ENCODE measurements at regions not wholly inside any gene's neighbourhood (a gene's known extent, or its start where the extent isn't known, plus 50 kb on each side); places are given as distances from the start of the nearest gene placed in this dataset.

- no peak for DNase-seq (ENCODE audit: extremely low spot score)
- TF ChIP-seq SP1 (IDR thresholded peaks at IDR 0.05) (no peak), FOXK2 (IDR thresholded peaks at IDR 0.05) (no peak), HDGF (IDR thresholded peaks at IDR 0.05; ENCODE audit: borderline replicate concordance) (no peak), ARNT (IDR thresholded peaks at IDR 0.05) (no peak), NFRKB (IDR thresholded peaks at IDR 0.05) (no peak), TARDBP (IDR thresholded peaks at IDR 0.05) (no peak), BHLHE40 (IDR thresholded peaks at IDR 0.05; ENCODE audit: borderline replicate concordance) (no peak), FOXM1 (IDR thresholded peaks at IDR 0.05; ENCODE audit: borderline replicate concordance) (no peak), ZNF384 (IDR thresholded peaks at IDR 0.05) (no peak), L3MBTL2 (conservative IDR thresholded peaks at IDR 0.05) (no peak), ELF4 (IDR thresholded peaks at IDR 0.05) (no peak), SUZ12 (IDR thresholded peaks at IDR 0.05) (no peak), LEF1 (IDR thresholded peaks at IDR 0.05; ENCODE audit: borderline replicate concordance) (no peak), CTBP1 (IDR thresholded peaks at IDR 0.05; ENCODE audit: borderline replicate concordance) (no peak), PKNOX1 (IDR thresholded peaks at IDR 0.05) (no peak), FOXA1 (IDR thresholded peaks at IDR 0.05) (no peak)
- CTCF ChIA-PET, result no interaction called here
- POLR2A ChIA-PET, result no interaction called here
Observed at GRCh38 chr14:55936691-55937090, 181.5 kb upstream of the PELI2 start.

- CTCF ChIA-PET, result no interaction called here
- POLR2A ChIA-PET, result interaction anchor here (0.6 kb wide), 1 partner anchor 279 kb away, joined by 3 read pairs; no protein-coding TSS in a partner anchor
- no peak for DNase-seq (ENCODE audit: extremely low spot score)
- no peak for TF ChIP-seq FOXK2 (IDR thresholded peaks at IDR 0.05)
Observed at GRCh38 chr14:55938249-55938791, 179.9 kb upstream of the PELI2 start.

- ChIA-PET CTCF (no interaction called here), POLR2A (no interaction called here)
- TF ChIP-seq FOXA1 (IDR thresholded peaks at IDR 0.05), result no peak
- TF ChIP-seq PKNOX1 (IDR thresholded peaks at IDR 0.05), result no peak
- TF ChIP-seq SUZ12 (IDR thresholded peaks at IDR 0.05), result no peak
- TF ChIP-seq FOXK2 (IDR thresholded peaks at IDR 0.05), result no peak
- TF ChIP-seq LEF1 (IDR thresholded peaks at IDR 0.05; ENCODE audit: borderline replicate concordance), result no peak
- TF ChIP-seq L3MBTL2 (conservative IDR thresholded peaks at IDR 0.05), result no peak
- no peak for TF ChIP-seq SP1 (IDR thresholded peaks at IDR 0.05)
- TF ChIP-seq FOXM1 (IDR thresholded peaks at IDR 0.05; ENCODE audit: borderline replicate concordance), result no peak
- TF ChIP-seq ARNT (IDR thresholded peaks at IDR 0.05), result no peak
- DNase-seq (ENCODE audit: extremely low spot score), result no peak
Observed at GRCh38 chr14:55942076-55942654, 176.0 kb upstream of the PELI2 start.

- TF ChIP-seq LEF1 (IDR thresholded peaks at IDR 0.05; ENCODE audit: borderline replicate concordance), result no peak
- no peak for TF ChIP-seq CTBP1 (IDR thresholded peaks at IDR 0.05; ENCODE audit: borderline replicate concordance)
- TF ChIP-seq ELF4 (IDR thresholded peaks at IDR 0.05), result no peak
- TF ChIP-seq L3MBTL2 (conservative IDR thresholded peaks at IDR 0.05), result no peak
- no peak for TF ChIP-seq NFRKB (IDR thresholded peaks at IDR 0.05)
- TF ChIP-seq FOXK2 (IDR thresholded peaks at IDR 0.05), result no peak
- TF ChIP-seq ARNT (IDR thresholded peaks at IDR 0.05), result no peak
- TF ChIP-seq SUZ12 (IDR thresholded peaks at IDR 0.05), result no peak
- TF ChIP-seq BHLHE40 (IDR thresholded peaks at IDR 0.05; ENCODE audit: borderline replicate concordance), result no peak
- TF ChIP-seq SP1 (IDR thresholded peaks at IDR 0.05), result no peak
- TF ChIP-seq FOXM1 (IDR thresholded peaks at IDR 0.05; ENCODE audit: borderline replicate concordance), result no peak
- no peak for TF ChIP-seq PKNOX1 (IDR thresholded peaks at IDR 0.05)
- no peak for TF ChIP-seq TARDBP (IDR thresholded peaks at IDR 0.05)
- POLR2A ChIA-PET, result no interaction called here
- no peak for DNase-seq (ENCODE audit: extremely low spot score)
- CTCF ChIA-PET, result no interaction called here
Observed at GRCh38 chr14:55942826-55943225, 175.4 kb upstream of the PELI2 start.

- TF ChIP-seq PKNOX1 (IDR thresholded peaks at IDR 0.05), result no peak
- TF ChIP-seq SP1 (IDR thresholded peaks at IDR 0.05), result no peak
- no peak for TF ChIP-seq SUZ12 (IDR thresholded peaks at IDR 0.05)
- no peak for TF ChIP-seq FOXA1 (IDR thresholded peaks at IDR 0.05)
- no peak for TF ChIP-seq L3MBTL2 (conservative IDR thresholded peaks at IDR 0.05)
- no peak for TF ChIP-seq ZNF384 (IDR thresholded peaks at IDR 0.05)
- TF ChIP-seq BHLHE40 (IDR thresholded peaks at IDR 0.05; ENCODE audit: borderline replicate concordance), result no peak
- no peak for TF ChIP-seq LEF1 (IDR thresholded peaks at IDR 0.05; ENCODE audit: borderline replicate concordance)
- no peak for TF ChIP-seq FOXK2 (IDR thresholded peaks at IDR 0.05)
- no peak for TF ChIP-seq NFRKB (IDR thresholded peaks at IDR 0.05)
- no peak for TF ChIP-seq HDGF (IDR thresholded peaks at IDR 0.05; ENCODE audit: borderline replicate concordance)
- no peak for TF ChIP-seq TARDBP (IDR thresholded peaks at IDR 0.05)
- no peak for TF ChIP-seq CTBP1 (IDR thresholded peaks at IDR 0.05; ENCODE audit: borderline replicate concordance)
- no peak for TF ChIP-seq ELF4 (IDR thresholded peaks at IDR 0.05)
- no peak for DNase-seq (ENCODE audit: extremely low spot score)
- ChIA-PET CTCF (no interaction called here), POLR2A (no interaction called here)
Observed at GRCh38 chr14:55944757-55945156, 173.5 kb upstream of the PELI2 start.

GRCh38 chr14:55946231-55946630 is 172.0 kb upstream of the PELI2 start:
- CTCF ChIA-PET, result no interaction called here
- no peak for DNase-seq (ENCODE audit: extremely low spot score)
- no peak for TF ChIP-seq LEF1 (IDR thresholded peaks at IDR 0.05; ENCODE audit: borderline replicate concordance)
- TF ChIP-seq SUZ12 (IDR thresholded peaks at IDR 0.05), result no peak
- no peak for TF ChIP-seq CTBP1 (IDR thresholded peaks at IDR 0.05; ENCODE audit: borderline replicate concordance)
- no peak for TF ChIP-seq PKNOX1 (IDR thresholded peaks at IDR 0.05)
- TF ChIP-seq ELF4 (IDR thresholded peaks at IDR 0.05), result no peak
- no peak for TF ChIP-seq BHLHE40 (IDR thresholded peaks at IDR 0.05; ENCODE audit: borderline replicate concordance)
- no peak for TF ChIP-seq FOXM1 (IDR thresholded peaks at IDR 0.05; ENCODE audit: borderline replicate concordance)
- no peak for TF ChIP-seq FOXK2 (IDR thresholded peaks at IDR 0.05)
- TF ChIP-seq TARDBP (IDR thresholded peaks at IDR 0.05), result no peak
- TF ChIP-seq HDGF (IDR thresholded peaks at IDR 0.05; ENCODE audit: borderline replicate concordance), result no peak
- TF ChIP-seq ZNF384 (IDR thresholded peaks at IDR 0.05), result no peak
- no peak for TF ChIP-seq FOXA1 (IDR thresholded peaks at IDR 0.05)
- TF ChIP-seq ARNT (IDR thresholded peaks at IDR 0.05), result no peak
- no peak for TF ChIP-seq SP1 (IDR thresholded peaks at IDR 0.05)
- no peak for TF ChIP-seq L3MBTL2 (conservative IDR thresholded peaks at IDR 0.05)
- POLR2A ChIA-PET, result no interaction called here

All from HEK293T (cell line).